GM12865 (cell line): ENCODE measurements at regions not wholly inside any gene's neighbourhood (a gene's known extent, or its start where the extent isn't known, plus 50 kb on each side); places are given as distances from the start of the nearest gene placed in this dataset.
"Not testable (repeated sequence)": the region's sequence is repeated elsewhere in the genome, so short reads cannot be mapped to it uniquely, and the experiment has no call there.

Experiments
- DNase-seq: peaks from one replicate; pipeline ENCODE4 v3.0.0; 2010; ENCODE audit warnings: low read depth
- H3K4me3 ChIP-seq: 2 replicates; pipeline ENCODE4 v1.5.1; 2011; ENCODE audit warnings: mild to moderate bottlenecking, low read depth, low read length, control low read depth
- TF ChIP-seq, protein P1 (sequence below): IDR thresholded peaks from 2 replicates; pipeline ENCODE4 v1.5.1; 2011; ENCODE audit warnings: low read length, control low read depth, low read depth, inconsistent platforms; ENCODE audit not compliant: insufficient read depth; ENCODE audit errors: missing control alignments

DNA sequence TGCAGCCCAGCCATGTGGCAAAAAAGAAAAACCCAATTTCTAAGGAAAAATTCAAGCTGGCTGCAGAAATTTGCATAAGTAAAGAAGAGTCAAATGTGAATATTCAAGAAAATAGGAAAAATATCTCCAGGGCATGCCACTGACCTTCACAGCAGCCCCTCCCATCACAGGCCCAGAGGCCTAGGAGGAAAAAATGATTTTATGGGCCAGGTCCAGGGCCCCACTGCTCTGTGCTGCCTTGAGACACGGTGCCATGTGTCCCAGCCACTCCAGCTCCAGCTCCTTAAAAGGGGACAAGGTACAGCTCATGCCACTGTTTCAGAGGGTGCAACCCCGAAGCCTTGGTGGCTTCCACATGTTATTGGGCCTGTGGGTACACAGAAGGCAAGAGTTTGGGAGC, 182.7 kb upstream of the FGF16 start:
- H3K4me3 ChIP-seq: no peak overlapping the region
- TF ChIP-seq, protein P1, sequence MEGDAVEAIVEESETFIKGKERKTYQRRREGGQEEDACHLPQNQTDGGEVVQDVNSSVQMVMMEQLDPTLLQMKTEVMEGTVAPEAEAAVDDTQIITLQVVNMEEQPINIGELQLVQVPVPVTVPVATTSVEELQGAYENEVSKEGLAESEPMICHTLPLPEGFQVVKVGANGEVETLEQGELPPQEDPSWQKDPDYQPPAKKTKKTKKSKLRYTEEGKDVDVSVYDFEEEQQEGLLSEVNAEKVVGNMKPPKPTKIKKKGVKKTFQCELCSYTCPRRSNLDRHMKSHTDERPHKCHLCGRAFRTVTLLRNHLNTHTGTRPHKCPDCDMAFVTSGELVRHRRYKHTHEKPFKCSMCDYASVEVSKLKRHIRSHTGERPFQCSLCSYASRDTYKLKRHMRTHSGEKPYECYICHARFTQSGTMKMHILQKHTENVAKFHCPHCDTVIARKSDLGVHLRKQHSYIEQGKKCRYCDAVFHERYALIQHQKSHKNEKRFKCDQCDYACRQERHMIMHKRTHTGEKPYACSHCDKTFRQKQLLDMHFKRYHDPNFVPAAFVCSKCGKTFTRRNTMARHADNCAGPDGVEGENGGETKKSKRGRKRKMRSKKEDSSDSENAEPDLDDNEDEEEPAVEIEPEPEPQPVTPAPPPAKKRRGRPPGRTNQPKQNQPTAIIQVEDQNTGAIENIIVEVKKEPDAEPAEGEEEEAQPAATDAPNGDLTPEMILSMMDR: no peak
- no peak for DNase-seq

DNA sequence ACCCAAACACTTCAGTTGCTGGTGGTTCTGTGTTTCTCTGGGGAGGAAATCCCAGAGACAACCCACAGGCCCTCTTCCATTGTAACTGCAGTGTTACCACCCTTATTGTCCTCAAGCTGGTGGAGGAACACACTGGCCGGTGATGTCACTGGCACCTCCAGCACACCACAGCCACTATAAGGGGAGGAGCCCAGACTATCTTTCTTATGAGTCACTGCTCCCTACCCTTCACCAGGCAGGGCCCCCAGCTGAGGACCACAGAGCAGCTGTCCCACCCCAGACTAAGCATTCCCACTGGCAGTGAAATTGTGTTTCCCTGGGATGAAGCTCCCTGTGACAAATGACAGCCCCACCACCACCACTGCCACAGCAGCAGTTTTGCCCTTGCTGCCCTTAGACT, 171.8 kb upstream of the FGF16 start:
- TF ChIP-seq, protein P1: no peak
- no peak for DNase-seq
- H3K4me3 ChIP-seq: no peak overlapping the region

DNA sequence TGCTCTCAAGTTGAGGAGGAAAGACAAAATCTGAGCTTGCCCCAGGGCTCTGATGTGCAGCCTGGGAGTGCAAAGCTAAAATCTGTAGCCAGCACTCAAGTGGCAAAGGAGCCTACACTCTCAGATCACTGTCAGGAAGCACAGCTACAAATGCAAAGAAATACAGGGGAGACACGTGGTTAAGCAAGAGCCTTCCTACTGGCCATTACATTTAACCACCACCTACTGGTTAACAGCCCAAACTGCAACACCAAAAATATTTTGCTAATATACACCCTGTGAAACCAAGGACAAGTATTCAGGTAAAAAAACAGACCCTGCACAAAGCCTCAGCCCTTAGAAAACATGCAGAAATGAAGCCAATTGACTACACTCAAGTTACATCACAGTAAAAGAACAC, 170.4 kb upstream of the FGF16 start:
- DNase-seq: peak; percentile 0
- TF ChIP-seq, protein P1: no peak
- no peak overlapping the region for H3K4me3 ChIP-seq

DNA sequence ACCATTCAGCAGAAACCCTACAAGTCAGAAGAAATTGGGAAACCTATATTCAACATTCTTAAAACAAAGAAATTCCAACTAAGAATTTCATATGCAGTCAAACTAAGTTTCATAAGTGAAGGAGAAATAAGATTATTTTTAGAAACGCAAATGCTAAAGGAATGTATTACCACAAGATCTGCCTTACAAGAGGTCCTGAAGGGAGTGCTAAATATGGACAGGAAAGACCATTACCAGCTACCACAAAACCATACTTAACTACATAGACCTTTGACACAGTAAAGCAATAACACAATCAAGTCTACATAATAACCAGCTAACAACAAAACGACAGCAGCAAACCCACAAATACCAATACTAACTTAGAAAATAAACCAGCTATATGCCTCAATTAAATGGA, 169.3 kb upstream of the FGF16 start:
- DNase-seq: no peak
- H3K4me3 ChIP-seq: no peak overlapping the region
- TF ChIP-seq, protein P1: no peak

DNA sequence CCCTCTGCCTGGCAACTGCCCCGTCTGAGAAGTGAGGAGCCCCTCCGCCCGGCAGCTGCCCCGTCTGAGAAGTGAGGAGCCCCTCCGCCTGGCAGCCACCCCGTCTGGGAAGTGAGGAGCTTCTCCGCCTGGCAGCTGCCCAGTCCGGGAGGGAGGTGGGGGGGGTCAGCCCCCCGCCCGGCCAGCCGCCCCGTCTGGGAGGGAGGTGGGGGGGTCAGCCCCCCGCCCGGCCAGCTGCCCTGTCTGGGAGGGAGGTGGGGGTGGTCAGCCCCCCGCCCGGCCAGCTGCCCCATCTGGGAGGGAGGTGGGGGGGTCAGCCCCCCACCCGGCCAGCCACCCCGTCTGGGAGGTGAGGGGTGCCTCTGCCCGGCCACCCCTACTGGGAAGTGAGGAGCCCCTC, 167.8 kb upstream of the FGF16 start:
- not testable (repeated sequence) for DNase-seq, H3K4me3 ChIP-seq

DNA sequence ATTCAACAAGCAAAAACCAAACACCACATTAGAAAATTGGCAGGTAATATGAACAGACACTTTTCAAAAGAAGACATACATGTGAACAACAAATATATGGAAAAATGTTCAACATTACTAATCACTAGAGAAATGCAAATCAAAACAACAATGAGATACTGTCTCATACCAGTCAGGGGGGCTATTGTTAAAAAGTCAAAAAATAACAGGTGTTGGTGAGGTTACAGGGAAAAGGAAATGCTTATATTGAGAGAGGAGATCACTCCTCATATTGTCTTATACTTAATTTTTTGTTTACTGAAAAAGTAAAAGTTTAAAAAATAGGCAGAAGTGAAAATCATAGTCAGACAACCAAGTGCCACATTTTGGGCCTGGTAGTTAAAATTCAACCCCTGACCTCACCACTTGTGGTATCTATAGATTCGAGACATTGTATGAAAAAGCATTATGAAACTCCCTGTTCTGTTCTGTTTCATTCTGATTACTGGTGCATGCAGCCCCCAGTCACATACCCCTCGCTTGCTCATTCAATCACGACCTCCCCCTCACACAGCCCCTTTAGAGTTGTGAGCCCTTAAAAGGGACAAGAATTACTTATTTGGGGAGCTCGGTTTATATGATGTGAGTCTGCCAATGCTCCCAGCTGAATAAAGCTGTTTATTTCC, 153.7 kb upstream of the FGF16 start:
- no peak for DNase-seq
- H3K4me3 ChIP-seq: no peak overlapping the region

DNA sequence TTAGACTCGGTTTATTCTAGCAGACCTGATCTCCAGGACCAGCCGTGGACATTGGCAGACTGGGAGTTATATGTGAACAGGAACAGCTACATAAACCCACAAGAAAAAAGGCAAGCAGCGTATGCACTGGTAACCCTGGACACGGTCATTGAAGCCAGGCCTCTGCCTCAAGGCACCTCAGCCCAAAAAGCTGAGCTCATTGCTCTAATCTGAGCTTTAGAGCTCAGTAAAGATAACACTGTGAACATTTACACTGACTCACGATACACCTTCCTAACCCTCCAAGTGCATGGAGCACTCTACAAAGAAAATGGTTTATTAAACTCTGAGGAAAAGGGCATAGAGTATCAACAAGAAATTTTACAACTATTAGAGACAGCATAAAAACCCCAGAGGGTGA, 148.9 kb upstream of the FGF16 start:
- TF ChIP-seq, protein P1: no peak

More for the DNA sequence above, 153.7 kb upstream of the FGF16 start:
- TF ChIP-seq, protein P1: no peak

More for the DNA sequence above, 148.9 kb upstream of the FGF16 start:
- DNase-seq: no peak
- H3K4me3 ChIP-seq: no peak overlapping the region
